Keratinocyte (primary cell): ENCODE measurements at regions not wholly inside any gene's neighbourhood (a gene's known extent, or its start where the extent isn't known, plus 50 kb on each side); places are given as distances from the start of the nearest gene placed in this dataset.

Source experiments
- DNase-seq: peaks from one replicate; pipeline ENCODE4 v3.0.0-alpha.2; 2011; ENCODE audit warnings: low read depth, missing footprints, low spot score
- FAIRE-seq: peaks from 2 replicates; lab custom pipeline; 2011; peaks lifted over from hg19 to GRCh38; lab: Jason Lieb, UNC
- H2AFZ ChIP-seq: 2 replicates; pipeline ENCODE4 v1.6.0; 2012; ENCODE audit warnings: low read length, control low read depth, inconsistent platforms; ENCODE audit not compliant: control insufficient read depth
- H3K27ac ChIP-seq: 2 replicates; pipeline ENCODE4 v1.5.1; 2011; ENCODE audit warnings: low read length; ENCODE audit not compliant: control insufficient read depth, insufficient read depth
- H3K27me3 ChIP-seq: 3 replicates; pipeline ENCODE4 v1.6.0; 2011; ENCODE audit warnings: low read length; ENCODE audit not compliant: control insufficient read depth, insufficient read depth; ENCODE audit errors: extremely low read depth
- H3K36me3 ChIP-seq, 2 experiments: 2 replicates in 1 of 2; 3 replicates in 1 of 2; pipeline ENCODE4 v1.5.1; 2011; ENCODE audit warnings: low read length in 2 of 2, mild to moderate bottlenecking in 1 of 2; ENCODE audit not compliant: control insufficient read depth in 2 of 2, insufficient read depth in 2 of 2; ENCODE audit errors: extremely low read depth in 1 of 2
- H3K4me1 ChIP-seq: 3 replicates; pipeline ENCODE4 v1.5.1; 2011; ENCODE audit warnings: low read length; ENCODE audit not compliant: control insufficient read depth, insufficient read depth; ENCODE audit errors: extremely low read depth
- H3K4me2 ChIP-seq: 3 replicates; pipeline ENCODE4 v1.6.0; 2011; ENCODE audit warnings: low read depth, low read length; ENCODE audit not compliant: control insufficient read depth, insufficient read depth; ENCODE audit errors: extremely low read depth
- H3K4me3 ChIP-seq, 3 experiments: fragments of 200-600 bp in 1 of 3; sonication (generic) in 1 of 3; 2 replicates in 2 of 3; 3 replicates in 1 of 3; pipeline ENCODE4 v1.5.1; 2011 to 2016; ENCODE audit warnings: low read length in 3 of 3, mild to moderate bottlenecking in 3 of 3, control low read depth in 2 of 3, inconsistent platforms in 1 of 3, low read depth in 1 of 3, mixed read lengths in 1 of 3, mixed run types in 1 of 3, moderate library complexity in 1 of 3; ENCODE audit not compliant: control insufficient read depth in 2 of 3, insufficient read depth in 2 of 3; ENCODE audit errors: extremely low read depth in 1 of 3
- H3K79me2 ChIP-seq: 2 replicates; pipeline ENCODE4 v1.6.0; 2012; ENCODE audit warnings: low read length; ENCODE audit not compliant: control insufficient read depth, insufficient read depth
- H3K9ac ChIP-seq: 3 replicates; pipeline ENCODE4 v1.6.0; 2011; ENCODE audit warnings: low read length; ENCODE audit not compliant: control insufficient read depth, insufficient read depth; ENCODE audit errors: extremely low read depth
- H3K9me1 ChIP-seq: 3 replicates; pipeline ENCODE4 v1.6.0; 2011; ENCODE audit warnings: low read length; ENCODE audit not compliant: control insufficient read depth, insufficient read depth; ENCODE audit errors: extremely low read depth
- H3K9me3 ChIP-seq: 2 replicates; pipeline ENCODE4 v1.5.1; 2012; ENCODE audit warnings: low read depth, low read length; ENCODE audit not compliant: control insufficient read depth
- H4K20me1 ChIP-seq: 3 replicates; pipeline ENCODE4 v1.6.0; 2011; ENCODE audit warnings: low read length; ENCODE audit not compliant: control insufficient read depth, insufficient read depth; ENCODE audit errors: extremely low read depth
- EZH2 ChIP-seq: IDR thresholded peaks from one replicate; pipeline ENCODE4 v1.6.1; 2012; ENCODE audit warnings: inconsistent platforms, mild to moderate bottlenecking, low read length, moderate library complexity
- dilution Hi-C: fragments of 300-500 bp; cut with MboI; formaldehyde crosslinking; loops from one replicate; pipeline ENCODE4 v1.7.0; 2020; ENCODE audit warnings: low sequenced_read_pairs; ENCODE audit not compliant: extremely low pct_ligation_motif_present
- TF ChIP-seq, protein P1 (sequence below), 3 experiments: IDR thresholded peaks in 1 of 3; conservative IDR thresholded peaks in 1 of 3; optimal IDR thresholded peaks in 1 of 3; 2 replicates in 2 of 3; 3 replicates in 1 of 3; pipeline versions ENCODE3 to v1.5.1; 2011; ENCODE audit warnings: low read length in 3 of 3, mild to moderate bottlenecking in 3 of 3, moderate library complexity in 2 of 3, control low read depth in 1 of 3, inconsistent platforms in 1 of 3; ENCODE audit not compliant: insufficient read depth in 2 of 3; ENCODE audit errors: extremely low read depth in 1 of 3

DNA sequence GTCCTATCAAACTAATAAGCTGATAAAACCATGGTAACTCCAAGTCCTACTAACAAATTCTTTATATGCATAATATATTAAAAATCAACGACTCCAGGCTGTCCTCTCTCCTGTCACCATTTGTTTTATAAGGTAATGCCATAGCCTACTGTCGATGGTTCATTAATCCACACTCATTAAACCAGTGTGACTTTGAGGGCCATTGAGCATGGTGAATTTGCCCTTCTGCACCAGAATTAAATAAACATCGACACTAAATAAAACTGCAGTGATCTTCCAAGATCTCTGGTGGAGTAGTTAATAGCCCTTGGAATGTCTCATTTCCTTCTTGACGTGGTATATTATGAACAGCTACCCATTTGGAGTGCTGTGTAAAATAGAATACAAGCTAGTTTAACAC is 358.5 kb downstream of the CBLN4 start:
- Histone ChIP-seq H3K9ac (no peak overlapping the region), H3K27me3 (no peaks in the 10 kb centered on the region), H3K9me3 (no peaks in the 10 kb centered on the region), H3K36me3 (no peaks in the 10 kb centered on the region), H4K20me1 (no peaks in the 10 kb centered on the region), H3K4me3 (no peak overlapping the region), H3K4me1 (no peaks in the 10 kb centered on the region), H3K79me2 (no peaks in the 10 kb centered on the region), H3K4me2 (no peak overlapping the region), H2AFZ (no peak overlapping the region), H3K27ac (no peak overlapping the region), H3K9me1 (no peaks in the 10 kb centered on the region)
- TF ChIP-seq, protein P1, sequence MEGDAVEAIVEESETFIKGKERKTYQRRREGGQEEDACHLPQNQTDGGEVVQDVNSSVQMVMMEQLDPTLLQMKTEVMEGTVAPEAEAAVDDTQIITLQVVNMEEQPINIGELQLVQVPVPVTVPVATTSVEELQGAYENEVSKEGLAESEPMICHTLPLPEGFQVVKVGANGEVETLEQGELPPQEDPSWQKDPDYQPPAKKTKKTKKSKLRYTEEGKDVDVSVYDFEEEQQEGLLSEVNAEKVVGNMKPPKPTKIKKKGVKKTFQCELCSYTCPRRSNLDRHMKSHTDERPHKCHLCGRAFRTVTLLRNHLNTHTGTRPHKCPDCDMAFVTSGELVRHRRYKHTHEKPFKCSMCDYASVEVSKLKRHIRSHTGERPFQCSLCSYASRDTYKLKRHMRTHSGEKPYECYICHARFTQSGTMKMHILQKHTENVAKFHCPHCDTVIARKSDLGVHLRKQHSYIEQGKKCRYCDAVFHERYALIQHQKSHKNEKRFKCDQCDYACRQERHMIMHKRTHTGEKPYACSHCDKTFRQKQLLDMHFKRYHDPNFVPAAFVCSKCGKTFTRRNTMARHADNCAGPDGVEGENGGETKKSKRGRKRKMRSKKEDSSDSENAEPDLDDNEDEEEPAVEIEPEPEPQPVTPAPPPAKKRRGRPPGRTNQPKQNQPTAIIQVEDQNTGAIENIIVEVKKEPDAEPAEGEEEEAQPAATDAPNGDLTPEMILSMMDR (optimal IDR thresholded peaks at IDR 0.05 in 1 of 3, IDR thresholded peaks at IDR 0.05 in 1 of 3, conservative IDR thresholded peaks at IDR 0.05 in 1 of 3; ENCODE audit: extremely low read depth in 1 of 3, insufficient read depth in 2 of 3, low read length in 3 of 3) = no peak
- no peak for TF ChIP-seq EZH2
- no peak for DNase-seq
- no peak for FAIRE-seq
- dilution Hi-C loops = no loop called here

DNA sequence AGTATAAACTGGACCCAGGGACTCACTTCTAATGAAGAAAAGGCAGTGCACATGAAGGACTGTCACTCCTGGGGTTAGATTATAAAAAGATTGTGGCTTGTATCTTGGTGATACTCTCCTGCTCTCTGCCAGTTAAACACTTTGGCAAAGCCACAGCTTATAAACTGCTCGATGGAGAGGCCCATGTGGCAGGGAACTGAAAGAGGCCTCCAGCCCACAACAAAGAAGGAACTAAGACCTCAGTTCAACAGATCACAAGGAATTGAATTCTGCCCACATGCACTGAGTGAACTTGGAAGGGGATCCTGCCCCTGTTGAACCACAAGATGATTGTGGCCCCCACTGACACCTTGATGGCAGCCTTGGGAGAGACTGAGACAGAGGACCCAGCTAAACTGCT is 363.8 kb downstream of the CBLN4 start:
- dilution Hi-C loops = no loop called here

More for the DNA sequence above, 363.8 kb downstream of the CBLN4 start:
- Histone ChIP-seq H3K4me3 (no peak overlapping the region), H3K4me1 (no peaks in the 10 kb centered on the region), H4K20me1 (no peaks in the 10 kb centered on the region), H3K36me3 (no peaks in the 10 kb centered on the region), H3K79me2 (no peaks in the 10 kb centered on the region), H3K9ac (no peak overlapping the region), H3K9me1 (no peaks in the 10 kb centered on the region), H3K4me2 (no peak overlapping the region), H3K9me3 (no peaks in the 10 kb centered on the region), H3K27ac (no peak overlapping the region), H3K27me3 (peaks cover 3% of the 10 kb centered on the region), H2AFZ (no peak overlapping the region)
- no peak for DNase-seq
- TF ChIP-seq EZH2 = no peak
- TF ChIP-seq, protein P1 (optimal IDR thresholded peaks at IDR 0.05 in 1 of 3, IDR thresholded peaks at IDR 0.05 in 1 of 3, conservative IDR thresholded peaks at IDR 0.05 in 1 of 3; ENCODE audit: extremely low read depth in 1 of 3, insufficient read depth in 2 of 3, low read length in 3 of 3) = no peak
- FAIRE-seq = no peak
